ENCODE measurements at regions not wholly inside any gene's neighbourhood (a gene's known extent, or its start where the extent isn't known, plus 50 kb on each side); places are given as distances from the start of the nearest gene placed in this dataset.

DNA sequence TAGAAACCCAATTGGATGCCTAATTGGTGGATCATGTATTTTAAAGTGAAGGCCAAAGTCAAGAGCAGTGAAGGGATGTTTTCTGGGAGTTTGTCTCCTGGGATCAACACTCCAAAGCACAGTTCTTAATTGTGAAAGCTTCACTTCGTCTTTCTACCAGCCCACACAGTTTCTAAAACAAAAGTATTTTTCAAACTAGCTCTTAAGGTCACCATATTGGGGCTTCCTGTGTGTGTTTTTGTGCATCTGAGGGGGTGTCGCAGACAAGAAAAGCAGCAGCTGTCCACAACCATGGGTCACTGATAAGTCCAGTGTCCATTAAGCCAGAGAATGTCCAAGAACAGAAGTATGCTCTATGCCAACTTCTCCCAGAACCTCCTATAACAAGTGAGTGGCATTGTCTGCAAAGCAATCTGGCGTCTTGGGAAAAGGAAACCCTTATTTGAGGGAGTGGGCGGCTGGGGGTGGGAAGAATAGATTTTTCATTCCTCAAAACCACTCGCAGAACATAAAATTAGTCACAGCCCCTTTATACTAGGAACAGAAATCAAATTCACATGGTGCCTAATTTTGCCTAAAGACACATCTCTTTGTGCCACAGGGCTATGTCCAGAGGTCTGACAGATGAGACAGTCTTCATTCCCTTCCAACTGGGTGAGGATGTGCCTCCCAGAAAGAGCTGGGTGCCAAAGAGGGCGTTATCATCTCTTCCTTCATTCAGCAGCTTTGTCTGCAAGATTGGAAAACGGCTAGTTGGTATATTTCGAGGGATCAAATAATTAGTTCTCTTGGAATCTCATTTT, 610.4 kb downstream of the BCOR start:
- H4K20me1 ChIP-seq (ENCODE audit: insufficient read depth) = no peaks in the 10 kb centered on the region
- H3K4me1 ChIP-seq (ENCODE audit: low read depth, poor library complexity, severe bottlenecking) = no peaks in the 10 kb centered on the region
- no peaks in the 10 kb centered on the region for H3K79me2 ChIP-seq (ENCODE audit: insufficient read depth, low read depth)
- H3K36me3 ChIP-seq (ENCODE audit: insufficient read depth) = no peaks in the 10 kb centered on the region
- H3K27ac ChIP-seq = no peak overlapping the region
- no peak overlapping the region for H3K4me3 ChIP-seq (IDR thresholded peaks at IDR 0.05; ENCODE audit: insufficient read depth, low read depth, low read length)
- no peak overlapping the region for H3K9ac ChIP-seq
- no peak overlapping the region for H3K4me2 ChIP-seq
- no peak overlapping the region for H2AFZ ChIP-seq (ENCODE audit: low read depth)
- no peaks in the 10 kb centered on the region for H3K27me3 ChIP-seq (ENCODE audit: insufficient read depth, low read depth)
- TF ChIP-seq, protein P1, sequence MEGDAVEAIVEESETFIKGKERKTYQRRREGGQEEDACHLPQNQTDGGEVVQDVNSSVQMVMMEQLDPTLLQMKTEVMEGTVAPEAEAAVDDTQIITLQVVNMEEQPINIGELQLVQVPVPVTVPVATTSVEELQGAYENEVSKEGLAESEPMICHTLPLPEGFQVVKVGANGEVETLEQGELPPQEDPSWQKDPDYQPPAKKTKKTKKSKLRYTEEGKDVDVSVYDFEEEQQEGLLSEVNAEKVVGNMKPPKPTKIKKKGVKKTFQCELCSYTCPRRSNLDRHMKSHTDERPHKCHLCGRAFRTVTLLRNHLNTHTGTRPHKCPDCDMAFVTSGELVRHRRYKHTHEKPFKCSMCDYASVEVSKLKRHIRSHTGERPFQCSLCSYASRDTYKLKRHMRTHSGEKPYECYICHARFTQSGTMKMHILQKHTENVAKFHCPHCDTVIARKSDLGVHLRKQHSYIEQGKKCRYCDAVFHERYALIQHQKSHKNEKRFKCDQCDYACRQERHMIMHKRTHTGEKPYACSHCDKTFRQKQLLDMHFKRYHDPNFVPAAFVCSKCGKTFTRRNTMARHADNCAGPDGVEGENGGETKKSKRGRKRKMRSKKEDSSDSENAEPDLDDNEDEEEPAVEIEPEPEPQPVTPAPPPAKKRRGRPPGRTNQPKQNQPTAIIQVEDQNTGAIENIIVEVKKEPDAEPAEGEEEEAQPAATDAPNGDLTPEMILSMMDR (conservative IDR thresholded peaks at IDR 0.05; ENCODE audit: low read depth, low read length) = no peak

DNA sequence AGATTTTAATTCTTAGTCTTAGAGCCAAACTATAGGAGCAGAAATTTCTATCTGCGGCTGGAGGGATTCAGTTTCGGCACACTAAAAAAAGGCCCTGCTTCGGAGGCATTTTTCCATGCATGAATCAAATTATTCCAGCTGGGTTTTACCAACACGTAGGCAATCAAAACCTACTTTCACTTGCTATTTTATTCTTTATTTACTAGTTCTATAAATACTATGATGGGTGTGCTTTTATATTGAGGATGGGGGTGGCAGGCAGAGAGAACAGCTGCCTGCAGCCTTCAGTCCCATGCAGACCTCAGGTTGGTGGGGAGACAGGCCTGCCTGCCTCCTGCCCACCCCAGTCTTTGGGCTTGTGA, 609.8 kb downstream of the BCOR start:
- TF ChIP-seq, protein P1 (conservative IDR thresholded peaks at IDR 0.05; ENCODE audit: low read depth, low read length) = no peak
- Histone ChIP-seq H2AFZ (ENCODE audit: low read depth) (no peak overlapping the region), H3K27me3 (ENCODE audit: insufficient read depth, low read depth) (no peaks in the 10 kb centered on the region), H3K27ac (no peak overlapping the region), H3K36me3 (ENCODE audit: insufficient read depth) (no peaks in the 10 kb centered on the region), H3K9ac (no peak overlapping the region), H3K4me1 (ENCODE audit: low read depth, poor library complexity, severe bottlenecking) (no peaks in the 10 kb centered on the region), H3K79me2 (ENCODE audit: insufficient read depth, low read depth) (no peaks in the 10 kb centered on the region), H3K4me2 (no peak overlapping the region), H4K20me1 (ENCODE audit: insufficient read depth) (no peaks in the 10 kb centered on the region), H3K4me3 (IDR thresholded peaks at IDR 0.05; ENCODE audit: insufficient read depth, low read depth, low read length) (no peak overlapping the region)

- no peak overlapping the region for H3K9ac ChIP-seq
- no peaks in the 10 kb centered on the region for H3K27me3 ChIP-seq (ENCODE audit: insufficient read depth, low read depth)
- no peak overlapping the region for H3K4me3 ChIP-seq (IDR thresholded peaks at IDR 0.05; ENCODE audit: insufficient read depth, low read depth, low read length)
- H3K27ac ChIP-seq = no peak overlapping the region
- no peaks in the 10 kb centered on the region for H3K36me3 ChIP-seq (ENCODE audit: insufficient read depth)
- no peaks in the 10 kb centered on the region for H3K4me1 ChIP-seq (ENCODE audit: low read depth, poor library complexity, severe bottlenecking)
- TF ChIP-seq, protein P1 (conservative IDR thresholded peaks at IDR 0.05; ENCODE audit: low read depth, low read length) = no peak
- H4K20me1 ChIP-seq (ENCODE audit: insufficient read depth) = no peaks in the 10 kb centered on the region
- H3K4me2 ChIP-seq = no peak overlapping the region
- no peaks in the 10 kb centered on the region for H3K79me2 ChIP-seq (ENCODE audit: insufficient read depth, low read depth)
- no peak overlapping the region for H2AFZ ChIP-seq (ENCODE audit: low read depth)
These were observed 606.0 kb downstream of the BCOR start for GRCh38 chrX:39491548-39492297.

DNA sequence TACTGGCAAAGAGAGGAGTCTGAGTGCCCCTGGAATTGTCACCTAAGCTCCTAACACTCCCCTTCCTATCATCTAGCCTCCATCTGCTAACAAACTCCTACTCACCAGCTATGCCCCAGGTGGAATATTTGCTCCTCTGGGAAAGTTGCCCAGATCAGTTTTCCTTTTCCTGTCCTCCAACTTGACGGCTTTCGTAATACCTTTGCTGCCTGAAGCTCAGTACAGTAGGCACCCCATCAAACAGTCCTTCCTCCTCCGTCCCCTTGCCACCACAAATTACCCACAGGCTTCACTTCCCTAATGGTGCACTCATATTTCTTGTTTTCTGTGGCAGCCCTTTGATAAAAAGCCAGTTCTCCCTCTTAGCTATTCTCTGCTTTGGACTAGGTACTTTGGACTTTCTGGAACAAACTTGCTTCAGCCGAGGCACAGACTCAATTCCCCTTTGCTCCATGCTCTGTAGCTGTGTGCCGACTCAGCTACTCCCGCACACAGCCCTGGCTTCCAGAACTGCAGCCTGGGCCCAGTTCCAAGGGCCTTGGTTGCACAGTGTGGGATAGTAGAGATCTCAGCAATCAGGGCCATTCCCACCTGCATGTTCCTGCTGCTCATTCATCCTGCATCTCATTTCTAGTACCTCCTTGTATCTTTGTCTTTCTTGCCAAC, 605.1 kb downstream of the BCOR start:
- TF ChIP-seq, protein P1 (conservative IDR thresholded peaks at IDR 0.05; ENCODE audit: low read depth, low read length) = no peak
- no peaks in the 10 kb centered on the region for H3K27me3 ChIP-seq (ENCODE audit: insufficient read depth, low read depth)
- H3K4me3 ChIP-seq (IDR thresholded peaks at IDR 0.05; ENCODE audit: insufficient read depth, low read depth, low read length) = no peak overlapping the region
- no peak overlapping the region for H2AFZ ChIP-seq (ENCODE audit: low read depth)
- no peaks in the 10 kb centered on the region for H3K79me2 ChIP-seq (ENCODE audit: insufficient read depth, low read depth)
- no peak overlapping the region for H3K4me2 ChIP-seq
- no peaks in the 10 kb centered on the region for H4K20me1 ChIP-seq (ENCODE audit: insufficient read depth)
- H3K9ac ChIP-seq = no peak overlapping the region
- H3K36me3 ChIP-seq (ENCODE audit: insufficient read depth) = no peaks in the 10 kb centered on the region
- H3K4me1 ChIP-seq (ENCODE audit: low read depth, poor library complexity, severe bottlenecking) = no peaks in the 10 kb centered on the region
- H3K27ac ChIP-seq = no peak overlapping the region
